ENCODE measurements at regions not wholly inside any gene's neighbourhood (a gene's known extent, or its start where the extent isn't known, plus 50 kb on each side); places are given as distances from the start of the nearest gene placed in this dataset.
"Not testable (repeated sequence)": the region's sequence is repeated elsewhere in the genome, so short reads cannot be mapped to it uniquely, and the experiment has no call there.

GRCh38 chr14:105679959-105680735 is 153.8 kb downstream of the TMEM121 start:
- FAIRE-seq, result not testable (repeated sequence)

GRCh38 chr14:105680736-105681098 is 154.3 kb downstream of the TMEM121 start:
- not testable (repeated sequence) for FAIRE-seq

- FAIRE-seq, result not testable (repeated sequence)
These were observed 155.3 kb downstream of the TMEM121 start for GRCh38 chr14:105681606-105682185.

GRCh38 chr14:105682442-105682841 is 156.1 kb downstream of the TMEM121 start:
- not testable (repeated sequence) for FAIRE-seq

- FAIRE-seq, result no peak
These were observed 156.7 kb downstream of the TMEM121 start for GRCh38 chr14:105682956-105683570.

- FAIRE-seq, result not testable (repeated sequence)
These were observed 157.7 kb downstream of the TMEM121 start for GRCh38 chr14:105684056-105684455.

- FAIRE-seq, result not testable (repeated sequence)
These were observed 158.2 kb downstream of the TMEM121 start for GRCh38 chr14:105684597-105684996.

GRCh38 chr14:105685003-105685402 is 158.6 kb downstream of the TMEM121 start:
- FAIRE-seq, result no peak

GRCh38 chr14:105685605-105686004 is 159.2 kb downstream of the TMEM121 start:
- not testable (repeated sequence) for FAIRE-seq

- not testable (repeated sequence) for FAIRE-seq
These were observed 159.7 kb downstream of the TMEM121 start for GRCh38 chr14:105686050-105686449.

- not testable (repeated sequence) for FAIRE-seq
These were observed 160.2 kb downstream of the TMEM121 start for GRCh38 chr14:105686462-105687170.

GRCh38 chr14:105687171-105688022 is 161.0 kb downstream of the TMEM121 start:
- FAIRE-seq, result not testable (repeated sequence)

GRCh38 chr14:105688023-105688351 is 161.6 kb downstream of the TMEM121 start:
- not testable (repeated sequence) for FAIRE-seq

- FAIRE-seq, result not testable (repeated sequence)
These were observed 162.4 kb downstream of the TMEM121 start for GRCh38 chr14:105688664-105689221.

- no peak for FAIRE-seq
These were observed 163.3 kb downstream of the TMEM121 start for GRCh38 chr14:105689722-105690121.

- no peak for FAIRE-seq
These were observed 164.3 kb downstream of the TMEM121 start for GRCh38 chr14:105690671-105691070.

- not testable (repeated sequence) for FAIRE-seq
These were observed 165.1 kb downstream of the TMEM121 start for GRCh38 chr14:105691321-105692109.

GRCh38 chr14:105692110-105692685 is 165.8 kb downstream of the TMEM121 start:
- not testable (repeated sequence) for FAIRE-seq

- no peak for FAIRE-seq
These were observed 168.6 kb downstream of the TMEM121 start for GRCh38 chr14:105694961-105695360.

GRCh38 chr14:105696388-105696787 is 170.0 kb downstream of the TMEM121 start:
- not testable (repeated sequence) for FAIRE-seq

- FAIRE-seq, result not testable (repeated sequence)
These were observed 171.0 kb downstream of the TMEM121 start for GRCh38 chr14:105697414-105697813.
